LoVo (cell line): ENCODE measurements at regions not wholly inside any gene's neighbourhood (a gene's known extent, or its start where the extent isn't known, plus 50 kb on each side); places are given as distances from the start of the nearest gene placed in this dataset.

ENCODE experiments used
- DNase-seq: peaks from one replicate; pipeline ENCODE4 v3.0.0-alpha.2; 2016; ENCODE audit warnings: low spot score

GRCh38 chr6:67663105-67663895, 971.8 kb upstream of the ADGRB3 start:
- no peak for DNase-seq

- DNase-seq = no peak
Measured at GRCh38 chr6:67653561-67653960, 981.5 kb upstream of the ADGRB3 start.

- no peak for DNase-seq
Measured at GRCh38 chr6:67646550-67646949, 988.5 kb upstream of the ADGRB3 start.

- DNase-seq = no peak
Measured at GRCh38 chr6:67643281-67643680, 991.8 kb upstream of the ADGRB3 start.

GRCh38 chr6:67642582-67642981, 992.5 kb upstream of the ADGRB3 start:
- no peak for DNase-seq

- DNase-seq = no peak
Measured at GRCh38 chr6:67640484-67640883, 994.6 kb upstream of the ADGRB3 start.

- DNase-seq = no peak
Measured at GRCh38 chr6:67639161-67639560, 995.9 kb upstream of the ADGRB3 start.

- DNase-seq = no peak
Measured at GRCh38 chr6:67634199-67634598, 1000.9 kb upstream of the ADGRB3 start.

GRCh38 chr6:67633058-67633457, 1002.0 kb upstream of the ADGRB3 start:
- DNase-seq = no peak

GRCh38 chr6:67630146-67630545, 1004.9 kb upstream of the ADGRB3 start:
- no peak for DNase-seq

- DNase-seq = no peak
Measured at GRCh38 chr6:67629258-67629657, 1005.8 kb upstream of the ADGRB3 start.

- no peak for DNase-seq
Measured at GRCh38 chr6:67615796-67616195, 1019.3 kb upstream of the ADGRB3 start.

GRCh38 chr6:67608099-67608749, 1026.9 kb upstream of the ADGRB3 start:
- no peak for DNase-seq

- DNase-seq = no peak
Measured at GRCh38 chr6:67606906-67607828, 1027.9 kb upstream of the ADGRB3 start.

GRCh38 chr6:67594366-67594765, 1040.7 kb upstream of the ADGRB3 start:
- no peak for DNase-seq

GRCh38 chr6:67593247-67593646, 1041.8 kb upstream of the ADGRB3 start:
- DNase-seq = no peak

- DNase-seq = no peak
Measured at GRCh38 chr6:67591910-67592309, 1043.2 kb upstream of the ADGRB3 start.

- DNase-seq = no peak
Measured at GRCh38 chr6:67567842-67568241, 1067.2 kb upstream of the ADGRB3 start.

GRCh38 chr6:67563671-67564070, 1071.4 kb upstream of the ADGRB3 start:
- no peak for DNase-seq

GRCh38 chr6:67560068-67560467, 1075.0 kb upstream of the ADGRB3 start:
- no peak for DNase-seq

- no peak for DNase-seq
Measured at GRCh38 chr6:67558985-67559384, 1076.1 kb upstream of the ADGRB3 start.

- no peak for DNase-seq
Measured at GRCh38 chr6:67544851-67545452, 1090.1 kb upstream of the ADGRB3 start.
